Pancreas (tissue), 10 donors: ENCODE measurements at regions not wholly inside any gene's neighbourhood (a gene's known extent, or its start where the extent isn't known, plus 50 kb on each side); places are given as distances from the start of the nearest gene placed in this dataset.
"Not testable (repeated sequence)": the region's sequence is repeated elsewhere in the genome, so short reads cannot be mapped to it uniquely, and the experiment has no call there.

ENCODE experiments used
- ATAC-seq, 4 donors: fragments of 200-7000 bp; cut with Tn5 transposase; one replicate each; pipeline versions ENCODE4 v1.8.0 to v1.9.1; 2020; ENCODE audit warnings: mild to moderate bottlenecking in 4 of 4, moderate library complexity in 4 of 4
- DNase-seq, 6 donors: peaks; one replicate each; pipeline ENCODE4 v3.0.0-alpha.2; 2020
- FAIRE-seq: peaks from 2 replicates; lab custom pipeline; 2012; peaks lifted over from hg19 to GRCh38; lab: Jason Lieb, UNC
- H3K27ac ChIP-seq, 4 donors: fragments of 200-600 bp; sonication (generic); 1 replicate in 3 of 4; 2 replicates in 1 of 4; pipeline versions ENCODE4 v1.5.0 to v1.8.0; 2020
- H3K27me3 ChIP-seq, 4 donors: fragments of 200-600 bp; one replicate each; pipeline ENCODE4 v1.8.0; 2021
- H3K36me3 ChIP-seq, 3 donors: fragments of 200-600 bp; sonication (generic) in 1 of 3; one replicate each; pipeline versions ENCODE4 v1.5.0 to v1.8.0; 2020 to 2021
- H3K4me1 ChIP-seq, 3 donors: fragments of 200-600 bp; one replicate each; pipeline ENCODE4 v1.8.0; 2021
- H3K4me3 ChIP-seq, 4 donors: fragments of 200-600 bp; sonication (generic) in 2 of 4; one replicate each; pipeline versions ENCODE4 v1.5.0 to v1.8.0; 2020 to 2021
- H3K9me3 ChIP-seq, 4 donors: fragments of 200-600 bp; one replicate each; pipeline ENCODE4 v1.8.0; 2021
- WGBS, 2 donors: extraction: QIAGEN DNeasy Blood & Tissue Kit; methylation state at CpG; one replicate each; pipeline ENCODE4 v1.1.7; 2013; 5-methylcytosine and 5-hydroxymethylcytosine counted together
- intact Hi-C, 3 donors: fragments of 100-400 bp; cut with DNase I; formaldehyde crosslinking; loops; one replicate each; pipeline versions ENCODE4 v1.11.1 to v1.14.2; 2022
- TF ChIP-seq, protein P1 (sequence below), 4 donors: fragments of 200-600 bp; sonication (generic) in 3 of 4; IDR thresholded peaks; one replicate each; pipeline versions ENCODE4 v1.5.0 to v1.8.0; 2021; ENCODE audit warnings: antibody characterized with exemption in 4 of 4
- donor health status: healthy with polysubstance abuse.
- donor health status: DM: no; HTN: no; CAD: no; lungs with moderate emphysema.
- donor health status: DM: no; HTN: no; CAD: no.
- donor health status: control.
- donor health status: control.
- donor health status: Bipolar disorder and iron deficiency.
- donor health status: DM: yes; HTN: yes; CAD: no.
- donor health status: DM: no; HTN: no; CAD: no.
- donor health status: DM: no; HTN: no; CAD: no.
- donor health status: DM: yes; HTN: yes; CAD: no.

- ATAC-seq (no peak), DNase-seq (no peak), FAIRE-seq (no peak)
- Histone ChIP-seq H3K4me1 (no peaks in the 10 kb centered on the region), H3K36me3 (no peaks in the 10 kb centered on the region), H3K4me3 (no peak overlapping the region), H3K9me3 (no peaks in the 10 kb centered on the region), H3K27ac (no peak overlapping the region), H3K27me3 (no peaks in the 10 kb centered on the region)
- intact Hi-C loops, result no loop called here
- WGBS, 2 donors, result 65 to 74% methylated on average over 2 of the region's 2 CpGs
- TF ChIP-seq, protein P1, sequence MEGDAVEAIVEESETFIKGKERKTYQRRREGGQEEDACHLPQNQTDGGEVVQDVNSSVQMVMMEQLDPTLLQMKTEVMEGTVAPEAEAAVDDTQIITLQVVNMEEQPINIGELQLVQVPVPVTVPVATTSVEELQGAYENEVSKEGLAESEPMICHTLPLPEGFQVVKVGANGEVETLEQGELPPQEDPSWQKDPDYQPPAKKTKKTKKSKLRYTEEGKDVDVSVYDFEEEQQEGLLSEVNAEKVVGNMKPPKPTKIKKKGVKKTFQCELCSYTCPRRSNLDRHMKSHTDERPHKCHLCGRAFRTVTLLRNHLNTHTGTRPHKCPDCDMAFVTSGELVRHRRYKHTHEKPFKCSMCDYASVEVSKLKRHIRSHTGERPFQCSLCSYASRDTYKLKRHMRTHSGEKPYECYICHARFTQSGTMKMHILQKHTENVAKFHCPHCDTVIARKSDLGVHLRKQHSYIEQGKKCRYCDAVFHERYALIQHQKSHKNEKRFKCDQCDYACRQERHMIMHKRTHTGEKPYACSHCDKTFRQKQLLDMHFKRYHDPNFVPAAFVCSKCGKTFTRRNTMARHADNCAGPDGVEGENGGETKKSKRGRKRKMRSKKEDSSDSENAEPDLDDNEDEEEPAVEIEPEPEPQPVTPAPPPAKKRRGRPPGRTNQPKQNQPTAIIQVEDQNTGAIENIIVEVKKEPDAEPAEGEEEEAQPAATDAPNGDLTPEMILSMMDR (IDR thresholded peaks at IDR 0.05), result no peak
Observed at GRCh38 chr18:64372850-64373249, 224.0 kb upstream of the LINC00305 start.

DNA sequence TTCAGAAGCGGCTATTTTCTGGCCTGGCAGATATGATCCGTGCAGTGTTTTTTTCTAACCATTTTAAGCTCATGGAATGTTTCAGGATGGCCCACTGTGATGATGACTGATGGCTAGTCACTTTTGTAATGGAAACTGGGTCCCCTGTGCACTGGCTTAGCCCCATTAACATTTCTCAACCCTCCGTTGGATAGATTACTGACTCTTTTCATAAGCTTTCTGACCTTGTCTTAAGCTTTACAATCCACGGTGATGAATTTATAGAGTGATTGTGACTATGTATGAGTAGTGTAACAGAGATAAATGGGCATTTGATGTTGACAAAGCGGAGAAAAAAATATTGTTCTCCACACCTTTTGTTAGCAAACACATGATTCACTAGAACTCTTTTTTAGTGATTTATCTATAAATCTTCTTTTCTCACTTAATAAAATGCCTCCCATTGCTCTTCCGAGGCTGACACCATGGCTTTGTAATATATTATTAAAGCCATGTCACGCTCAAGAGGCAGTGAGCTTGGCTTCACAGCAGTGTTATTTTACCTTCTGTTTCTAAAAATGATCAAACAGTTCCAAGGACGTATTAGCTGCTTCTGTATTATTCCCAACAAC, 221.0 kb upstream of the LINC00305 start:
- H3K4me1 ChIP-seq, intact Hi-C loops, H3K36me3 ChIP-seq, ATAC-seq, DNase-seq, H3K4me3 ChIP-seq, H3K27ac ChIP-seq, H3K27me3 ChIP-seq, H3K9me3 ChIP-seq, FAIRE-seq: not testable (repeated sequence)
- WGBS, 2 donors, result 58 to 62% methylated on average over 6 of the region's 8 CpGs

- no peaks in the 10 kb centered on the region for H3K9me3 ChIP-seq
- 75 to 81% methylated on average over 4 of the region's 4 CpGs for WGBS, 2 donors
- H3K27ac ChIP-seq, result no peak overlapping the region
- H3K4me1 ChIP-seq, result no peaks in the 10 kb centered on the region
- no peak for ATAC-seq
- no peaks in the 10 kb centered on the region for H3K27me3 ChIP-seq
- TF ChIP-seq, protein P1 (IDR thresholded peaks at IDR 0.05), result no peak
- no peak overlapping the region for H3K4me3 ChIP-seq
- no peak for FAIRE-seq
- no peak for DNase-seq
- no peaks in the 10 kb centered on the region for H3K36me3 ChIP-seq
- intact Hi-C loops, result no loop called here
Observed at GRCh38 chr18:64365106-64365505, 216.2 kb upstream of the LINC00305 start.

- H3K4me1 ChIP-seq, result no peaks in the 10 kb centered on the region
- intact Hi-C loops, result no loop called here
- FAIRE-seq (no peak), DNase-seq (no peak), ATAC-seq (no peak)
- H3K27ac ChIP-seq, result no peak overlapping the region
- no peaks in the 10 kb centered on the region for H3K9me3 ChIP-seq
- H3K36me3 ChIP-seq, result no peaks in the 10 kb centered on the region
- no peaks in the 10 kb centered on the region for H3K27me3 ChIP-seq
- TF ChIP-seq, protein P1 (IDR thresholded peaks at IDR 0.05), result no peak
- H3K4me3 ChIP-seq, result no peak overlapping the region
- 84 to 90% methylated on average over 3 of the region's 3 CpGs for WGBS, 2 donors
Observed at GRCh38 chr18:64337673-64338072, 188.8 kb upstream of the LINC00305 start.

- TF ChIP-seq, protein P1 (IDR thresholded peaks at IDR 0.05), result no peak
- no peak for FAIRE-seq
- WGBS, 2 donors, result 37 to 59% methylated on average over 2 of the region's 2 CpGs
- Histone ChIP-seq H3K4me1 (no peaks in the 10 kb centered on the region), H3K4me3 (no peak overlapping the region), H3K36me3 (no peaks in the 10 kb centered on the region), H3K9me3 (no peaks in the 10 kb centered on the region), H3K27me3 (no peaks in the 10 kb centered on the region), H3K27ac (no peak overlapping the region)
- DNase-seq, result no peak
- no peak for ATAC-seq
- intact Hi-C loops, result no loop called here
Observed at GRCh38 chr18:64337018-64337417, 188.1 kb upstream of the LINC00305 start.
